Retinal pigment epithelial cell (primary cell): ENCODE measurements at regions not wholly inside any gene's neighbourhood (a gene's known extent, or its start where the extent isn't known, plus 50 kb on each side); places are given as distances from the start of the nearest gene placed in this dataset.
"Not testable (repeated sequence)": the region's sequence is repeated elsewhere in the genome, so short reads cannot be mapped to it uniquely, and the experiment has no call there.

Source experiments
- DNase-seq: peaks from one replicate; pipeline ENCODE4 v3.0.0-alpha.2; 2010; ENCODE audit warnings: low read depth
- H3K4me3 ChIP-seq: 2 replicates; pipeline ENCODE4 v1.5.1; 2011; ENCODE audit warnings: mild to moderate bottlenecking, low read length, control low read depth, moderate library complexity
- CTCF ChIP-seq: conservative IDR thresholded peaks from 2 replicates; pipeline ENCODE4 v1.5.1; 2011; ENCODE audit warnings: low read depth, low read length, control low read depth, inconsistent platforms

DNA sequence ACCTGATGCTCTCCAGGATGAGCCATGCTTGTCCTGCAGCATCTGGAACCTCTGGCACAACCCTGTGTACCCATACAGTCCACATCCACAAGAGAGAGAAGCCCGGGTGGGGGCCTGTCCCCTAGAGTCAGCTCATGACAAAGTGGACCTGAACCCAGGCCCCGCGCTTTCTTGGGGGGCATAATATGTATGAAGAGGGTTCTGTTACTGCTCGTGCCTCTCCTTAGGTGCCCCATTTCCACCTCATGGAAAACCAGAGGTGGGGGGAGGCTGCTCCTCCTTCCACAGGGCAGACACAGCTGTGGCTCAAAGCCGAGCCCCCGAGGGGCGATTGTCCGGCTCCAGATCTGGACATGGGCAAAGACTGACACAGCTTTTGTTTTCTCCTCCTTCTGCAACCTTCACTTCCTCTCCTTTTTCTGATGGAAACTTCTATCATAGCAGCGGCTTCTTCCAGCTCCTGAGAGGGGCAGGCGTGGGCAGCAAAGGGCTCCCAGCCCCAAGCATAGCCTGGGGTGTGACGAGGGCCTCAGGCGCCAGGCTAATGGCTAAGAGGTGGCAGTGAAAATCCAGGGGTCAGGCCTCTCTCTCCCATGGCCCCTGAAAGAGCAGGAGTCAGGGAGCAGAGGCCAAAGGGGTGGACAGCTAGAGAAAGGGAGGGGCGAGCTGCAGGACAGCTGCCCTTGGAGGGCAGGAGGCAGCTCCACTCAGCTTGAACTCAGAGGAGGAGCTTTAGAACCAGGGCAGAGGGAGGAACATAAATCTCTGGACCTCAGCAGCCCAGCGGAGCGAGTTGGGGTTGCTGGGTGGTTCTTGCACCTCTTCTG lies 155.5 kb downstream of the ZFP36L2 start:
- no peak for TF ChIP-seq CTCF
- no peak for DNase-seq

GRCh38 chr2:43070030-43070429 lies 156.4 kb downstream of the ZFP36L2 start:
- no peak overlapping the region for H3K4me3 ChIP-seq
- no peak for DNase-seq
- no peak for TF ChIP-seq CTCF

More for the DNA sequence above, 155.5 kb downstream of the ZFP36L2 start:
- no peak overlapping the region for H3K4me3 ChIP-seq

GRCh38 chr2:43068631-43069517 lies 157.5 kb downstream of the ZFP36L2 start:
- TF ChIP-seq CTCF, result no peak
- DNase-seq, result no peak
- H3K4me3 ChIP-seq, result no peak overlapping the region

GRCh38 chr2:43068041-43068533 lies 158.3 kb downstream of the ZFP36L2 start:
- no peak for TF ChIP-seq CTCF
- no peak for DNase-seq
- no peak overlapping the region for H3K4me3 ChIP-seq

- no peak for DNase-seq
- H3K4me3 ChIP-seq, result no peak overlapping the region
- no peak for TF ChIP-seq CTCF
Measured at GRCh38 chr2:43067254-43068040, 159.0 kb downstream of the ZFP36L2 start.

- H3K4me3 ChIP-seq, DNase-seq: not testable (repeated sequence)
Measured at GRCh38 chr2:43066541-43067253, 159.7 kb downstream of the ZFP36L2 start.
